Posterior vena cava (tissue), 2 donors: ENCODE measurements at regions not wholly inside any gene's neighbourhood (a gene's known extent, or its start where the extent isn't known, plus 50 kb on each side); places are given as distances from the start of the nearest gene placed in this dataset.
"Not testable (repeated sequence)": the region's sequence is repeated elsewhere in the genome, so short reads cannot be mapped to it uniquely, and the experiment has no call there.

ENCODE experiments used
- DNase-seq: peaks from one replicate; pipeline ENCODE4 v3.0.0-alpha.2; 2020; ENCODE audit warnings: low spot score
- intact Hi-C, 2 donors: fragments of 100-400 bp; cut with DNase I; formaldehyde crosslinking; loops; one replicate each; pipeline versions ENCODE4 v1.14.1 to v1.14.2; 2022 to 2023
- donor health status: DM: yes; HTN: yes; CAD: no.
- donor health status: DM: yes; HTN: yes; CAD: no.

DNA sequence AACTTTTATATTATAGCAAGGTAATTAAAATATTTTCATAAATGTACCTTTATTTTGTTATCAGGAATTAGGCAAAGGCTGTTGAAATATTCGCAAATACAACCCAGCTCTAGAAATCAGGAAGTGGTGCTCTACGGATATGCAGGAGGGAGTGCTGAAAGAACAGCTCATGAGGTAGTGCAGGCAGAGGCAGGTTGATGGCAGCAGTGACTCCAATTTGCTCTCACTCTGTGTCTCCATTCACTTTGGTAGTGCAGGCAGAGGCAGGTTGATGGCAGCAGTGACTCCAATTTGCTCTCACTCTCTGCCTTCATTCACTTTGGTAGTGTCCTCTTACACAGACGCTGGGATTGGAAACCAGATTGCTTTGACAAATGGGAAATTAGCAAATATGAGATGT, 277.9 kb downstream of the TRIML1 start:
- intact Hi-C loops: no loop called here
- no peak for DNase-seq

DNA sequence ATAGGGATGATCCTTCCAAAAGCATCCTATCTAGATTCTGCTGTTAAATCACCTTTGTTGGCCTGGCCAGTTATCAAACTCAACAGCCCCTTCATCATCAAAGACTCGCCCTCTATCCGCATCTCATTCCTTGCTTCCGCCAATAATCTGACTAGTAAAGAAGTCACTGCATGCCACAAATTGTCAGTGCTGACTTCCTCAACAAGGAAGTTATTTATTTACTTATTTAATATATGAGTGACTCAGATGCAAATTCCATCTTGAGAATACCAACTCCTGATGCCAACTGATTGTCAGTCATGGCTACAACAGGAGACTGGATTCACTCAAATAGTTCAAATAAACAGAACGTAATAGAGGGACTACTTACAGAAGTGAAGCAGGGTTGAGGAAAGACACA, 283.8 kb downstream of the TRIML1 start:
- intact Hi-C loops: no loop called here
- DNase-seq: no peak

GRCh38 chr4:188428935-188429334, 289.7 kb downstream of the TRIML1 start:
- intact Hi-C loops: no loop called here
- no peak for DNase-seq

- no peak for DNase-seq
- intact Hi-C loops: no loop called here
Measured at GRCh38 chr4:188429965-188430364, 290.7 kb downstream of the TRIML1 start.

- no peak for DNase-seq
- intact Hi-C loops: no loop called here
Measured at GRCh38 chr4:188430384-188430783, 291.1 kb downstream of the TRIML1 start.

DNA sequence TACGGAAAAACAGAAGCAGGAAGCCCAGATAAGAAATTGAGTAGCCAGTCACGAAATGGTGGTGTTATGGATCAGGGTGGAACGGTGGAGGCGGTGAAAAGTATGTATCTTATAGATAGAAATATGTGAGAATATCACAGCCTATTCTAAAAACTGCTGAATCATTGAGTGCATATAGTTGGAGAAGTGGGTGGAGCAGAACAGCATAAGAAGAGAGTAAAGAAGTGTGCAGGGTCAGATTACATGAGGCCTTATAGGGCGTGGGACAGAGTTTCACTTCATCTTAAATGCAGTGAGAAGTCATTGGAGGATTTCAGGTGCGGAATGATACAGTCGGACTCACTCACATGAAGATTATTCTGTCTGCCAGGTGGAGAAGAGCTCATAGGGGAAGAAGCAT, 293.1 kb downstream of the TRIML1 start:
- intact Hi-C loops: no loop called here
- DNase-seq: no peak

- intact Hi-C loops: no loop called here
- no peak for DNase-seq
Measured at GRCh38 chr4:188433741-188434315, 294.6 kb downstream of the TRIML1 start.

DNA sequence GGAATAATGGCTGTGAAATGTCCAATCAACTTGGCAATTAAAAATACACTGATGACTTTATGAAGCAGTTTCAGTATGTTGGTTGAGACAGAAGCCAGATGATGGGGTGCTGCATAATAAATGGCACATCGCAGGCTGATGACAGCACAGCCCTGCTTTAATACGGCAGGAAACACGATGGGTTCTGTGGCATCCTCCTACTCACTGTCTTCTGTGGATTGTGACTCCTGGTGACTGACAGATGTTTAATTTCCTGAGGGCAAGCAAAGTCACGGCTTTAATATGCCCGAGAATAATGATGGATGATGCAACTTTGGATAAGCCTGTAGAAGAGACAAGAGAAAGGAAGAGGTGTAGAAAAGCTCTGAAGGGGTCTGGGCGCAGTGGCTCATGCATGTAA, 295.4 kb downstream of the TRIML1 start:
- intact Hi-C loops: no loop called here
- DNase-seq: no peak

- no peak for DNase-seq
- intact Hi-C loops: no loop called here
Measured at GRCh38 chr4:188435381-188435780, 296.1 kb downstream of the TRIML1 start.

DNA sequence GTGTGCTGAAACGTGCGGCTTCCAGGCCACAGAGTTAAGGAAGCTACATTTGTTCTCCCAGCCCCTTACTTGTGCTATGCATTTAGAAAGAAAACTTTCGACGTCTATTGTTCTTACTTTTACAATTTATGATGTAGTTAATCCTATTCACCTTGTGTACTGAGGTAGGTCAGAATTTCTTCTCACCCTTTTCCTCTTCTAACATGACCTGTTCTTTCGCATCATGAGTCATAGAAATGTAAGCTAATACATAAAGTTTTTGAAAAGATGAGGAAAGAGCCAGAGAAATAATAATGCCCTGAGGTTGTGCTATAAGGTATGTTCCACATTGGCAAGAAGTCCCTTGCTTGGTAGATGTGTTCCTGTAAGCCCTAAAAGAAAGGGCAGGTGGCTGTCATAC, 298.3 kb downstream of the TRIML1 start:
- intact Hi-C loops: no loop called here

GRCh38 chr4:188438391-188438824, 299.2 kb downstream of the TRIML1 start:
- intact Hi-C loops, DNase-seq: not testable (repeated sequence)

More for the DNA sequence above, 298.3 kb downstream of the TRIML1 start:
- no peak for DNase-seq

DNA sequence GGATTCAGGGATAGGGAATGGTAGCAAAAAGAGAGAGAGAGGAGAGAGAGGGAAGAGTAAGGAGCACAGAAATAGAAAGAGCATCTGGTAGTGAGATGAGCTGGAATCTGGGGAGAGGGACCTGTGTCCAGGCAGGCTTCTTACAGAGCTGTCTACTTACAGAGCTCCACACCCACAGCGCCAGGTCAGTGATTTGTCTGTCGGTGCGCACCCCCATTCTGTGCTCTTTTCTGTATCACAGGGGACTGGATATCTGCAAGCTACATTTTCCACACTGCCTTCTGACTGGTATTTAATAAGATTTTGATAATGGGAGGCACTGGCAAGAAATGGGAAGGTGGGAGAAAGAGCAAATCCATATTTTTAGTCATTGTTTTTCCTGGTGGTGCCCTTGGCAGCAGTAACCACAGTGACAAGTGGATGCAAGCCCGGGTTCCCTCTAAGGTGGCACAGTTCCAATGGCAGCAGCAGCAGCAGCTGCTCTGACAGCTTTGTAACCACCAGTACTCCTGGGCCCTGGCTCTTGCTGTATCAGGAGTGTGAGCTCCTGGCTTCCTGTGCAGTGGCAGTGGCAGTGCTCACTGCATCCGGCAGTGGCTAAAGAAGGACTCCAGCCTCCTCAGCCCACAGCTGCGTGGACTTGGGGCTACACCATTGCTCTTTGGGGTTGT, 300.5 kb downstream of the TRIML1 start:
- peak; percentile 58 for DNase-seq
- intact Hi-C loops: no loop called here

- intact Hi-C loops: no loop called here
Measured at GRCh38 chr4:188444500-188444899, 305.3 kb downstream of the TRIML1 start.

GRCh38 chr4:188448996-188449395, 309.8 kb downstream of the TRIML1 start:
- intact Hi-C loops, DNase-seq: not testable (repeated sequence)

More at GRCh38 chr4:188444500-188444899, 305.3 kb downstream of the TRIML1 start:
- no peak for DNase-seq

- no peak for DNase-seq
- intact Hi-C loops: no loop called here
Measured at GRCh38 chr4:188450571-188450970, 311.3 kb downstream of the TRIML1 start.

GRCh38 chr4:188452097-188452496, 312.9 kb downstream of the TRIML1 start:
- DNase-seq: no peak
- intact Hi-C loops: no loop called here

DNA sequence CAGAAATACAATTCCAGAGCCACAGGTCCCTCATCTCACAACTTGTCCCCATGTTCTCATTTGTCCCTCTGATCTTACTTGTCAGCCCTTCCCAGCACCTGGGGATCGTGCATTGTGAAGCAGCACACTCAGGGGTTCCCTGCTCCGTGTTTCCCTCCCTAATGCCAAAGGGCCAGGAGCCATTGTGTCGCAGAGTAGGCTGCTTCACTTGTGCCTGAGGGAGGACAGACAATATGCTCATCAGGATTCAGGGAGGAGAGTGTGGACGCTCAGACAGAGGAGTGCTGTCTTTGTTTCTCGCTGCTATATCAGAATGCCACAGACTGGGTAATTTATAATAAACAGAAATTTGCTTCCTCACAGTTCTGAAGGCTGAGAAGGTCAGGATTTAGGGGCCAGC, 315.3 kb downstream of the TRIML1 start:
- intact Hi-C loops: no loop called here
- no peak for DNase-seq

DNA sequence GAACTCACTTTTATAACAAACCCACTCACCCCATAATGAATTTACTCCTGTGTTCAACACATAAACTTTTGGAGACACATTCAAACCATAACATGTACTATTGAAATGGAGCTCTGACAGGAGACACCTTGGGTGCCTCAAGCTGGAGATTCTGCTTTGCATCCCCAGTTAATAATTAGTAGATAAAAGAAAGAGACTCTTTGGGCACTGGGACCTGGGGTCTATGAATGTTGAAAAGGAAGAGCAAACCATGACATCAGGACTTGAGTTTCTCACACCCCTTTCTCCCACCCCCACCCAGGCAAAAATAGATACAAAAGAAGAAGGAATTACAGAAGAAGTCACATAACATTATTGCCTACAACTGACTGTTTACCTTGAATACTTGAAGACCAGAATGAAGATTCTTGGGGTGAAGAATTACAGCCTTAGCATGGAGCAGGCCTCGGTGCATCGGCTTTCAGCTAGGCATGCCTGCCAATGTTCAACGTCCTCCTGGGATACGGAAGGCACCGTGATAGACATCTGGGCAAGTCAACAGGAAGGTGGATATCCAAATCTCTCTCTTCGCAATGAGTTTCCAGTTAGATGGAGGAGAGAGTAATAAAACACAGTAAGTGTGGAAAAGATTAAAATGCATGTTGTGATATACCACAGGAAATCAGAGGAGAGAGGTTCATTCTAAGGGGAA, 316.0 kb downstream of the TRIML1 start:
- DNase-seq: no peak
- intact Hi-C loops: no loop called here

DNA sequence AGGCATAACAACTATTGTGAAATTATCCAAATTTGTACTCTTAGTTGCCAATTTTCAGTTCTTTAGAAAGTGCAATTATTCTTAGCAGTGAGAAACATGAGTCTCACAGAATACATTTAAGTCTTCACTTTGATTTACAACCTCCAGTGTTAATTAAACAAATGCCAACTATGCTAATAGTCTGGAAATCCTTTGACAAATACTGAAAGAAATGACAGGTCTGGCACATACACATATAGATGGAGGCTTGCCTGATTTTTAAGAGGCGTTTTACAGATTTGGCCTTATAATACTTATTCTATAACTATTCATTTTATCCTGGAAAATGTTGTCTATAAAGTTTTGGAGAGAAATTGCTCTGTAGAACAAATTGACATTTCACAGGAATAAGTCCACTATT, 320.1 kb downstream of the TRIML1 start:
- no peak for DNase-seq
- intact Hi-C loops: no loop called here

- intact Hi-C loops: no loop called here
- DNase-seq: no peak
Measured at GRCh38 chr4:188463909-188464308, 324.7 kb downstream of the TRIML1 start.

DNA sequence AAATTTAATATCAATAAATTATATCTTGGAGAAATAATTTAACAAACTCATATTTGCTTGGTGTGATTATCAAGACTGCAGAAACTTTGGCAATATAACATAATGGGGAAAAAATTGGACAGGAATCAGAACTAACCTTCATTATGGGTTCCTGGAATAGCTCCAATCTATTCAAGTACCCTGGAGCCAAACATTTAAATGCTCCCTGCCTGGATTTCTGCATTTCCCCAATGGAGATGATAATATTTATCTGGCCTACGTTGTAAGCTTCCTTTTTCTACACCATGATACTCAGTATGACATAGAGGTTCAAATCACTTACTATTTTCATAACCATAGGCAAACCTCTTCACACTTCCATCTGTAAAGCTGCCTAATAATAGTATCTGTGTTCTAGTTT, 326.8 kb downstream of the TRIML1 start:
- intact Hi-C loops: no loop called here
- no peak for DNase-seq
